ENCODE measurements at regions not wholly inside any gene's neighbourhood (a gene's known extent, or its start where the extent isn't known, plus 50 kb on each side); places are given as distances from the start of the nearest gene placed in this dataset.

DNA sequence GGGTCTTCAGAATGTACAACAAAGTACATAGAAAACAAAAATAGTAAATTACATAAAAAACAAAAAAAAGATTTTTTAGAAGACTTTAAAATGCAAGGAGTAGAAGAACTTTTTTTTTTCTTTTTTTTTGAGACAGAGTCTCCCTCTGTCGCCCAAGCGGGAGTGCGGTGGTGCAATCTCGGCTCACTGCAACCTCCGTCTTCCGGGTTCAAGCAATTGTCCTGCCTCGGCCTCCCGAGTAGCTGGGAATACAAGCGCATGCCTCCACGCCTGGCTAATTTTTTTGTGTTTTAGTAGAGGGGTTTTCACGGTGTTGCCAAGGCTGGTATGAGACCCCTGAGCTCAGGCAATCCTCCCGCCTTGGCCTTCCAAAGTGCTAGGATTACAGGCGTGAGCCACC is 104.5 kb upstream of the ZC3H15 start:
- TF ChIP-seq, protein P1, sequence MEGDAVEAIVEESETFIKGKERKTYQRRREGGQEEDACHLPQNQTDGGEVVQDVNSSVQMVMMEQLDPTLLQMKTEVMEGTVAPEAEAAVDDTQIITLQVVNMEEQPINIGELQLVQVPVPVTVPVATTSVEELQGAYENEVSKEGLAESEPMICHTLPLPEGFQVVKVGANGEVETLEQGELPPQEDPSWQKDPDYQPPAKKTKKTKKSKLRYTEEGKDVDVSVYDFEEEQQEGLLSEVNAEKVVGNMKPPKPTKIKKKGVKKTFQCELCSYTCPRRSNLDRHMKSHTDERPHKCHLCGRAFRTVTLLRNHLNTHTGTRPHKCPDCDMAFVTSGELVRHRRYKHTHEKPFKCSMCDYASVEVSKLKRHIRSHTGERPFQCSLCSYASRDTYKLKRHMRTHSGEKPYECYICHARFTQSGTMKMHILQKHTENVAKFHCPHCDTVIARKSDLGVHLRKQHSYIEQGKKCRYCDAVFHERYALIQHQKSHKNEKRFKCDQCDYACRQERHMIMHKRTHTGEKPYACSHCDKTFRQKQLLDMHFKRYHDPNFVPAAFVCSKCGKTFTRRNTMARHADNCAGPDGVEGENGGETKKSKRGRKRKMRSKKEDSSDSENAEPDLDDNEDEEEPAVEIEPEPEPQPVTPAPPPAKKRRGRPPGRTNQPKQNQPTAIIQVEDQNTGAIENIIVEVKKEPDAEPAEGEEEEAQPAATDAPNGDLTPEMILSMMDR (IDR thresholded peaks at IDR 0.05), result no peak
- TF ChIP-seq POLR2A (IDR thresholded peaks at IDR 0.05) (no peak), EP300 (IDR thresholded peaks at IDR 0.05) (no peak)
